Heart right ventricle (tissue), 16 donors: ENCODE measurements at regions not wholly inside any gene's neighbourhood (a gene's known extent, or its start where the extent isn't known, plus 50 kb on each side); places are given as distances from the start of the nearest gene placed in this dataset.

Experiments used
- ATAC-seq, 8 donors: fragments of 200-7000 bp; cut with Tn5 transposase; one replicate each; pipeline ENCODE4 v1.9.1; 2020; ENCODE audit warnings: mild to moderate bottlenecking in 8 of 8, moderate library complexity in 8 of 8, moderate number of reproducible peaks in 1 of 8
- DNase-seq, 2 donors: peaks; one replicate each; pipeline ENCODE4 v3.0.0-alpha.2; 2020
- H3K27ac ChIP-seq, 10 donors: fragments of 200-600 bp; sonication (generic) in 2 of 10; one replicate each; pipeline versions ENCODE4 v1.5.0 to v1.8.0; 2020 to 2022; ENCODE audit warnings: mild to moderate bottlenecking in 3 of 10
- H3K27me3 ChIP-seq, 7 donors: fragments of 200-600 bp; one replicate each; pipeline ENCODE4 v1.8.0; 2021 to 2022; ENCODE audit warnings: mild to moderate bottlenecking in 2 of 7
- H3K36me3 ChIP-seq, 9 donors: fragments of 200-600 bp; sonication (generic) in 1 of 9; one replicate each; pipeline versions ENCODE4 v1.5.0 to v1.8.0; 2020 to 2022; ENCODE audit warnings: mild to moderate bottlenecking in 2 of 9
- H3K4me1 ChIP-seq, 9 donors: fragments of 200-600 bp; sonication (generic) in 1 of 9; one replicate each; pipeline versions ENCODE4 v1.5.0 to v1.8.0; 2020 to 2022; ENCODE audit warnings: mild to moderate bottlenecking in 4 of 9
- H3K4me3 ChIP-seq, 10 donors: fragments of 200-600 bp; sonication (generic) in 2 of 10; one replicate each; pipeline versions ENCODE4 v1.5.0 to v1.8.0; 2020 to 2022; ENCODE audit warnings: mild to moderate bottlenecking in 7 of 10, moderate library complexity in 2 of 10
- H3K9me3 ChIP-seq, 11 donors: fragments of 200-600 bp in 10 of 11; sonication (generic) in 2 of 11; one replicate each; pipeline versions ENCODE4 v1.5.0 to v1.8.0; 2013 to 2022; ENCODE audit warnings: mild to moderate bottlenecking in 2 of 11, control low read depth in 1 of 11, moderate library complexity in 1 of 11
- CTCF ChIP-seq, 9 donors: fragments of 200-600 bp; sonication (generic) in 2 of 9; IDR thresholded peaks; one replicate each; pipeline versions ENCODE4 v1.5.0 to v1.8.0; 2021 to 2022; ENCODE audit warnings: antibody characterized with exemption in 9 of 9, mild to moderate bottlenecking in 5 of 9, moderate library complexity in 1 of 9
- WGBS, 2 donors: extraction: QIAGEN DNeasy Blood & Tissue Kit; methylation state at CpG; one replicate each; pipeline ENCODE4 v1.1.7; 2013; ENCODE audit warnings: inconsistent platforms in 1 of 2; 5-methylcytosine and 5-hydroxymethylcytosine counted together
- intact Hi-C, 10 donors: fragments of 100-400 bp; cut with DNase I; formaldehyde crosslinking; loops; one replicate each; pipeline versions ENCODE4 v1.11.1 to v1.14.2; 2022
- donor health status: Arrhythmogenic right ventricular cardiomyopathy.
- donor health status: ischemic (EF 13 %, LVEDD 7.1; RV severe dilation, severe dysfunction).
- donor health status: healthy with polysubstance abuse.
- donor health status: DM: no; HTN: yes; CAD: no.
- donor health status: DM: no; HTN: no; CAD: no.
- donor health status: ischemic (EF 25% LVEDD 6.9; RV normal size, moderate dysfunction).
- donor health status: ischemic (EF 25% LVEDD 5.7; RV mildly dilated, moderate dysfunction).
- donor health status: healthy.
- donor health status: DM: yes; HTN: yes; CAD: no.
- donor health status: Ischemic cardiomyopathy.
- donor health status: ischemic (EF 35%, LVEDD 5.7; RV mildly dilated, moderate dysfunction).
- donor health status: nonischemic (EF 11% LVEDD 7.7; RV severe dilation, severe dysfunction).
- donor health status: DM: yes; HTN: yes; CAD: no.
- donor health status: PGD.
- donor health status: ischemic (EF 29% LVEDD 5.4; RV normal size, mild dysfunction).
- donor health status: nonischemic (EF 23%, LVEDD 6.1; RV moderate dilation, normal function).

- Histone ChIP-seq H3K9me3 (peaks cover 0 to 3% (median 0%) of the 10 kb centered on the region in 11 donors), H3K36me3 (no peaks in the 10 kb centered on the region), H3K27ac (no peak overlapping the region), H3K4me3 (no peak overlapping the region), H3K27me3 (peaks cover 6 to 93% (median 88%) of the 10 kb centered on the region in 7 donors), H3K4me1 (peaks cover 6 to 33% (median 18%) of the 10 kb centered on the region in 9 donors)
- WGBS, 2 donors = 80 to 81% methylated on average over 34 of the region's 34 CpGs
- ATAC-seq = no peak
- intact Hi-C loops = no loop called here
- TF ChIP-seq CTCF (IDR thresholded peaks at IDR 0.05) = no peak
- DNase-seq = no peak
Measured at GRCh38 chr12:132426349-132427173, 63.4 kb upstream of the FBRSL1 start.

GRCh38 chr12:132424811-132425210 lies 65.1 kb upstream of the FBRSL1 start:
- H3K4me3 ChIP-seq = no peak overlapping the region
- H3K9me3 ChIP-seq = peaks cover 0 to 3% (median 0%) of the 10 kb centered on the region in 11 donors
- intact Hi-C loops = no loop called here
- no peak for TF ChIP-seq CTCF (IDR thresholded peaks at IDR 0.05)
- H3K27ac ChIP-seq = no peak overlapping the region
- ATAC-seq = no peak
- no peaks in the 10 kb centered on the region for H3K36me3 ChIP-seq
- no peak for DNase-seq
- H3K4me1 ChIP-seq = peaks cover 0 to 23% (median 12%) of the 10 kb centered on the region in 9 donors
- peaks cover 6 to 95% (median 87%) of the 10 kb centered on the region in 7 donors for H3K27me3 ChIP-seq
- WGBS, 2 donors = 79 to 87% methylated on average over 4 of the region's 4 CpGs

GRCh38 chr12:132423820-132424645 lies 65.9 kb upstream of the FBRSL1 start:
- Histone ChIP-seq H3K9me3 (peaks cover 0 to 3% (median 0%) of the 10 kb centered on the region in 11 donors), H3K4me1 (peaks cover 0 to 20% (median 4%) of the 10 kb centered on the region in 9 donors), H3K4me3 (no peak overlapping the region), H3K27me3 (peaks cover 6 to 94% (median 88%) of the 10 kb centered on the region in 7 donors), H3K27ac (no peak overlapping the region), H3K36me3 (no peaks in the 10 kb centered on the region)
- WGBS, 2 donors = 32 to 43% methylated on average over 31 of the region's 31 CpGs
- intact Hi-C loops = no loop called here
- ATAC-seq (no peak), DNase-seq (no peak)
- TF ChIP-seq CTCF (IDR thresholded peaks at IDR 0.05) = no peak

GRCh38 chr12:132423251-132423819 lies 66.6 kb upstream of the FBRSL1 start:
- intact Hi-C loops = no loop called here
- peaks cover 0 to 18% (median 0%) of the 10 kb centered on the region in 9 donors for H3K4me1 ChIP-seq
- peaks cover 6 to 92% (median 89%) of the 10 kb centered on the region in 7 donors for H3K27me3 ChIP-seq
- no peak for TF ChIP-seq CTCF (IDR thresholded peaks at IDR 0.05)
- WGBS, 2 donors = 67 to 73% methylated on average over 29 of the region's 29 CpGs
- H3K4me3 ChIP-seq = no peak overlapping the region
- ATAC-seq (no peak), DNase-seq (no peak)
- H3K27ac ChIP-seq = no peak overlapping the region
- peaks cover 0 to 3% (median 0%) of the 10 kb centered on the region in 11 donors for H3K9me3 ChIP-seq
- H3K36me3 ChIP-seq = no peaks in the 10 kb centered on the region
